ENCODE measurements at regions not wholly inside any gene's neighbourhood (a gene's known extent, or its start where the extent isn't known, plus 50 kb on each side); places are given as distances from the start of the nearest gene placed in this dataset.
"Not testable (repeated sequence)": the region's sequence is repeated elsewhere in the genome, so short reads cannot be mapped to it uniquely, and the experiment has no call there.

- DNase-seq, result no peak
These were observed 121.2 kb upstream of the IRX2 start for GRCh38 chr5:2872676-2873075.

GRCh38 chr5:2871282-2871681 is 119.8 kb upstream of the IRX2 start:
- DNase-seq, result no peak

- DNase-seq, result no peak
These were observed 118.0 kb upstream of the IRX2 start for GRCh38 chr5:2869471-2869870.

- DNase-seq, result no peak
These were observed 116.0 kb upstream of the IRX2 start for GRCh38 chr5:2867373-2867933.

- no peak for DNase-seq
These were observed 115.3 kb upstream of the IRX2 start for GRCh38 chr5:2866662-2867372.

- no peak for DNase-seq
These were observed 114.4 kb upstream of the IRX2 start for GRCh38 chr5:2865856-2866255.

- no peak for DNase-seq
These were observed 113.1 kb upstream of the IRX2 start for GRCh38 chr5:2864515-2865105.

GRCh38 chr5:2863675-2864433 is 112.4 kb upstream of the IRX2 start:
- DNase-seq, result no peak

- no peak for DNase-seq
These were observed 111.7 kb upstream of the IRX2 start for GRCh38 chr5:2863133-2863532.

- DNase-seq, result not testable (repeated sequence)
These were observed 110.7 kb upstream of the IRX2 start for GRCh38 chr5:2862176-2862575.

- DNase-seq, result no peak
These were observed 110.1 kb upstream of the IRX2 start for GRCh38 chr5:2861605-2862004.

GRCh38 chr5:2860101-2860500 is 108.6 kb upstream of the IRX2 start:
- DNase-seq, result no peak

GRCh38 chr5:2857837-2858236 is 106.4 kb upstream of the IRX2 start:
- DNase-seq, result no peak

- DNase-seq, result no peak
These were observed 104.7 kb upstream of the IRX2 start for GRCh38 chr5:2856206-2856605.

GRCh38 chr5:2852446-2852845 is 101.0 kb upstream of the IRX2 start:
- no peak for DNase-seq

- no peak for DNase-seq
These were observed 100.4 kb upstream of the IRX2 start for GRCh38 chr5:2851895-2852294.

- DNase-seq, result no peak
These were observed 98.0 kb upstream of the IRX2 start for GRCh38 chr5:2849429-2849828.

- DNase-seq, result no peak
These were observed 97.1 kb upstream of the IRX2 start for GRCh38 chr5:2848619-2849018.

GRCh38 chr5:2847608-2848007 is 96.1 kb upstream of the IRX2 start:
- DNase-seq, result no peak

- no peak for DNase-seq
These were observed 89.7 kb upstream of the IRX2 start for GRCh38 chr5:2841208-2841607.

- DNase-seq, result no peak
These were observed 89.0 kb upstream of the IRX2 start for GRCh38 chr5:2840372-2840915.

- no peak for DNase-seq
These were observed 84.7 kb upstream of the IRX2 start for GRCh38 chr5:2836133-2836532.

- DNase-seq, result no peak
These were observed 82.1 kb upstream of the IRX2 start for GRCh38 chr5:2833556-2833955.

GRCh38 chr5:2832394-2832793 is 80.9 kb upstream of the IRX2 start:
- DNase-seq, result no peak
